ENCODE measurements at regions not wholly inside any gene's neighbourhood (a gene's known extent, or its start where the extent isn't known, plus 50 kb on each side); places are given as distances from the start of the nearest gene placed in this dataset.

DNA sequence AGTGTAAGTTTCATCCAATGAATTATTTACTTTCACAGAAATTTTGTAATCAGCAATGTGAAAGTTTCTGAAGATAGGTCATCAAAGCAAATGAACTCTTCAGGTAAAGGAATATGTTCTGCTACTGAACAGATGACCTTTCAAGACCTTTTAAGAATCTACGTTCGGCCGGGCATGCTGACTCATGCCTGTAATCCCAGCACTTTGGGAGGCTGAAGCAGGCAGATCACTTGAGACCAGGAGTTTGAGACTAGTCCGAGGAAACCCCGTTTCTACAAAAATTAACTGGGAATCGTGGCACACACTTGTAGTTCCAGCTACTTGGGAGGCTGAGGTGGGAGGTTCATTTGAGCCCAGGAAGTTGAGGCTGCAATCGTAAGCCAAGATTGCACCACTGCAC is 578.4 kb upstream of the COX7C start:
- Histone ChIP-seq H3K27me3 (ENCODE audit: control insufficient read depth in 1 of 2, insufficient read depth in 2 of 2, low read length in 2 of 2) (no peaks in the 10 kb centered on the region), H3K9me3 (ENCODE audit: low read length) (no peaks in the 10 kb centered on the region), H2AFZ (ENCODE audit: low read length) (no peak overlapping the region), H4K20me1 (ENCODE audit: insufficient read depth, low read length) (no peaks in the 10 kb centered on the region), H3K27ac (ENCODE audit: extremely low read length, insufficient read depth, low read length) (no peak overlapping the region), H3K4me3 (replicated peaks in 1 of 3; ENCODE audit: insufficient read depth in 1 of 3, low read depth in 2 of 3, low read length in 3 of 3) (no peak overlapping the region), H3K79me2 (ENCODE audit: insufficient read depth, low read length) (no peaks in the 10 kb centered on the region), H3K4me1 (ENCODE audit: insufficient read depth, low read length) (no peaks in the 10 kb centered on the region), H3K9ac (ENCODE audit: insufficient read depth, low read depth, low read length) (no peak overlapping the region), H3K36me3 (replicated peaks in 1 of 2; ENCODE audit: control insufficient read depth in 1 of 2, insufficient read depth in 2 of 2, low read length in 2 of 2) (no peaks in the 10 kb centered on the region), H3K4me2 (ENCODE audit: low read depth, low read length) (no peak overlapping the region)
- BruUV-seq (replicated peaks): no TSS peak
- no peak for DNase-seq (ENCODE audit: low spot score)
- TF ChIP-seq XBP1 (CRISPR knock-in tag; IDR thresholded peaks at IDR 0.05): no peak
- TF ChIP-seq ZBTB10 (CRISPR knock-in tag; IDR thresholded peaks at IDR 0.05; ENCODE audit: borderline replicate concordance): no peak
- TF ChIP-seq ZSCAN29 (CRISPR knock-in tag; conservative IDR thresholded peaks at IDR 0.05): no peak
- no peak for TF ChIP-seq SAFB2 (CRISPR knock-in tag; IDR thresholded peaks at IDR 0.05; ENCODE audit: borderline replicate concordance, low read depth)
- no peak for TF ChIP-seq ZEB1 (IDR thresholded peaks at IDR 0.05; ENCODE audit: insufficient replicate concordance, low read depth)
- TF ChIP-seq HIC2 (CRISPR knock-in tag; IDR thresholded peaks at IDR 0.05; ENCODE audit: low read depth): no peak
- TF ChIP-seq RCOR2 (CRISPR knock-in tag; IDR thresholded peaks at IDR 0.05): no peak
- TF ChIP-seq, protein P1, sequence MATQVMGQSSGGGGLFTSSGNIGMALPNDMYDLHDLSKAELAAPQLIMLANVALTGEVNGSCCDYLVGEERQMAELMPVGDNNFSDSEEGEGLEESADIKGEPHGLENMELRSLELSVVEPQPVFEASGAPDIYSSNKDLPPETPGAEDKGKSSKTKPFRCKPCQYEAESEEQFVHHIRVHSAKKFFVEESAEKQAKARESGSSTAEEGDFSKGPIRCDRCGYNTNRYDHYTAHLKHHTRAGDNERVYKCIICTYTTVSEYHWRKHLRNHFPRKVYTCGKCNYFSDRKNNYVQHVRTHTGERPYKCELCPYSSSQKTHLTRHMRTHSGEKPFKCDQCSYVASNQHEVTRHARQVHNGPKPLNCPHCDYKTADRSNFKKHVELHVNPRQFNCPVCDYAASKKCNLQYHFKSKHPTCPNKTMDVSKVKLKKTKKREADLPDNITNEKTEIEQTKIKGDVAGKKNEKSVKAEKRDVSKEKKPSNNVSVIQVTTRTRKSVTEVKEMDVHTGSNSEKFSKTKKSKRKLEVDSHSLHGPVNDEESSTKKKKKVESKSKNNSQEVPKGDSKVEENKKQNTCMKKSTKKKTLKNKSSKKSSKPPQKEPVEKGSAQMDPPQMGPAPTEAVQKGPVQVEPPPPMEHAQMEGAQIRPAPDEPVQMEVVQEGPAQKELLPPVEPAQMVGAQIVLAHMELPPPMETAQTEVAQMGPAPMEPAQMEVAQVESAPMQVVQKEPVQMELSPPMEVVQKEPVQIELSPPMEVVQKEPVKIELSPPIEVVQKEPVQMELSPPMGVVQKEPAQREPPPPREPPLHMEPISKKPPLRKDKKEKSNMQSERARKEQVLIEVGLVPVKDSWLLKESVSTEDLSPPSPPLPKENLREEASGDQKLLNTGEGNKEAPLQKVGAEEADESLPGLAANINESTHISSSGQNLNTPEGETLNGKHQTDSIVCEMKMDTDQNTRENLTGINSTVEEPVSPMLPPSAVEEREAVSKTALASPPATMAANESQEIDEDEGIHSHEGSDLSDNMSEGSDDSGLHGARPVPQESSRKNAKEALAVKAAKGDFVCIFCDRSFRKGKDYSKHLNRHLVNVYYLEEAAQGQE (IDR thresholded peaks at IDR 0.05; ENCODE audit: borderline replicate concordance in 1 of 2, low read depth in 1 of 2, low read length in 2 of 2): no peak
- ChIA-PET POLR2A (no interaction called here), CTCF (ENCODE audit: low intra/inter-chr PET ratio, low total read pairs) (no interaction called here)
- in situ Hi-C loops (cut with HindIII; ENCODE audit: extremely low pct_ligation_motif_present, low pct_unique_long_range_greater_than_20kb): no loop called here
- no peak for FAIRE-seq
- intact Hi-C loops (cut with micrococcal nuclease; ENCODE audit: unreplicated experiment): no loop called here
- WGBS (ENCODE audit: low lambda C conversion rate): 2% methylated on average over 7 of the region's 7 CpGs
- no peak for ATAC-seq

All from HepG2 (cell line).